Spleen (tissue), 11 donors: ENCODE measurements at regions not wholly inside any gene's neighbourhood (a gene's known extent, or its start where the extent isn't known, plus 50 kb on each side); places are given as distances from the start of the nearest gene placed in this dataset.

Experiments
- DNase-seq: peaks from one replicate; pipeline ENCODE4 v3.0.0-alpha.2; 2020
- H3K27ac ChIP-seq, 8 donors: fragments of 200-600 bp; sonication (generic) in 7 of 8; 1 replicate in 4 of 8; 2 replicates in 4 of 8; pipeline versions ENCODE4 v1.5.0 to v1.8.0; 2016 to 2021; ENCODE audit warnings: inconsistent platforms in 4 of 8, mild to moderate bottlenecking in 4 of 8, moderate library complexity in 1 of 8
- H3K27me3 ChIP-seq, 7 donors: fragments of 200-600 bp; sonication (generic) in 6 of 7; replicated peaks in 1 of 7; 1 replicate in 4 of 7; 2 replicates in 3 of 7; pipeline versions ENCODE4 v1.5.0 to v1.8.0; 2016 to 2021; ENCODE audit warnings: inconsistent platforms in 3 of 7, mild to moderate bottlenecking in 1 of 7
- H3K36me3 ChIP-seq, 6 donors: fragments of 200-600 bp; sonication (generic) in 5 of 6; 1 replicate in 4 of 6; 2 replicates in 2 of 6; pipeline versions ENCODE4 v1.5.0 to v1.8.0; 2016 to 2021; ENCODE audit warnings: inconsistent platforms in 2 of 6
- H3K4me1 ChIP-seq, 6 donors: fragments of 200-600 bp; sonication (generic) in 5 of 6; 1 replicate in 3 of 6; 2 replicates in 3 of 6; pipeline versions ENCODE4 v1.5.0 to v1.8.0; 2016 to 2021; ENCODE audit warnings: inconsistent platforms in 3 of 6
- H3K4me3 ChIP-seq, 8 donors: fragments of 200-600 bp; sonication (generic) in 7 of 8; 1 replicate in 4 of 8; 2 replicates in 4 of 8; pipeline versions ENCODE4 v1.5.0 to v1.8.0; 2016 to 2021; ENCODE audit warnings: inconsistent platforms in 4 of 8, mild to moderate bottlenecking in 4 of 8, moderate library complexity in 2 of 8
- H3K9me3 ChIP-seq, 8 donors: fragments of 200-600 bp; sonication (generic) in 7 of 8; 1 replicate in 4 of 8; 2 replicates in 4 of 8; pipeline versions ENCODE4 v1.5.0 to v1.8.0; 2016 to 2021; ENCODE audit warnings: inconsistent platforms in 4 of 8
- POLR2A ChIP-seq, 3 donors: fragments of 450-650 bp; IDR thresholded peaks; one replicate each; pipeline ENCODE4 v1.5.1; 2017; ENCODE audit warnings: antibody characterized with exemption in 3 of 3, mild to moderate bottlenecking in 1 of 3
- POLR2AphosphoS5 ChIP-seq, 3 donors: sonication (generic); formaldehyde crosslinking; IDR thresholded peaks; one replicate each; pipeline ENCODE4 v1.5.1; 2017; ENCODE audit warnings: antibody characterized with exemption in 3 of 3
- WGBS, 5 donors: extraction: QIAGEN DNeasy Blood & Tissue Kit in 3 of 5; methylation state at CpG; one replicate each; pipeline versions ENCODE4 v1.1.5 to v1.1.7; 2013 to 2018; 5-methylcytosine and 5-hydroxymethylcytosine counted together
- intact Hi-C: fragments of 100-400 bp; cut with DNase I; formaldehyde crosslinking; loops from one replicate; pipeline ENCODE4 v1.15.0; 2023; ENCODE audit warnings: low total_unique reads
- TF ChIP-seq, protein P1 (sequence below), 11 experiments: fragments of 200-600 bp in 7 of 11; fragments of 450-650 bp in 4 of 11; sonication (generic) in 4 of 11; IDR thresholded peaks in 8 of 11; conservative IDR thresholded peaks in 3 of 11; 1 replicate in 7 of 11; 2 replicates in 4 of 11; pipeline versions ENCODE4 v1.4.0 to v1.8.0; 2016 to 2021; ENCODE audit warnings: antibody characterized with exemption in 11 of 11, inconsistent platforms in 4 of 11, mild to moderate bottlenecking in 1 of 11
- donor health status: healthy with polysubstance abuse.
- donor health status: DM: no; HTN: no; CAD: no; lungs with moderate emphysema.
- donor health status: DM: no; HTN: no; CAD: no.
- donor health status: Bipolar disorder and iron deficiency.
- donor health status: healthy.
- donor health status: DM: no; HTN: no; CAD: no.
- donor health status: DM: yes; HTN: yes; CAD: no.

DNA sequence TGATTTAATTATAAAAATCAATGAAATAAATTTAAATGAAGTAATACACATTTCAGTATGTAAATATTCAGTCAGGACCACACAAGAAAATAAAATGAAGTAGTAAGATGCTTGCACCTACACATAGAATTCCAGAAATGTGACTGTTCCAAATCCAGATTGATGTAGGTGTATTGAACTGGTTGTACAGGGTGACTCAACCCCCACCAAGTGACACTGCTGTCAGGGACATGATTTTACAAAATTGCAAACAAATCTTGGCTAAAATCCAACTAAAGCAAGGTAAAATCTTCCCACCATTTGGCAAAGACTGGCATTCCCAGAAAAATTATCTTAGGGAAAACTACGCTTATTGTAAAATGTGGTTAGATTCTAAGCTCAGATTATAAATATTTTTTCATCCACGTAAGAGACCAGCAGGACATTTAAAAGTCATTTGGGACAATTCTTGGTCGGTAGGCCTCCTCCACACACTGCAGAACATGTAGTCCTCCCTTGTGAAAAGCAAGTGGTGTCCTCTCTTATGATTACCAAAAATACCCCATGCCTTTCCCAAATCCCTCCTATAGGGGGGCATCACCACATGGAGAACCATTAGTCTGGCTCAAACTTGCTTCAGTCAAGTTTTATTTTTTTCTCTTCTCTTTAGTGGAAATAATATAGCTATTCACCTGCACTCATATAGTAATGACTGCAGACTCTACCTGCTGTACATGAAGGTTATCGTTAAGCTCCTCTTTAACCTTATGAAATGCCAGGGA lies 287.1 kb upstream of the SMIM30 start:
- intact Hi-C loops = no loop called here
- no peak for DNase-seq
- Histone ChIP-seq H3K27ac (no peak overlapping the region), H3K36me3 (no peaks in the 10 kb centered on the region), H3K4me3 (no peak overlapping the region), H3K9me3 (no peaks in the 10 kb centered on the region), H3K4me1 (no peaks in the 10 kb centered on the region), H3K27me3 (peaks cover 0 to 12% (median 0%) of the 10 kb centered on the region in 7 donors)
- WGBS, 5 donors = 86 to 93% (median 89%) methylated on average over 4 of the region's 4 CpGs
- TF ChIP-seq, protein P1, sequence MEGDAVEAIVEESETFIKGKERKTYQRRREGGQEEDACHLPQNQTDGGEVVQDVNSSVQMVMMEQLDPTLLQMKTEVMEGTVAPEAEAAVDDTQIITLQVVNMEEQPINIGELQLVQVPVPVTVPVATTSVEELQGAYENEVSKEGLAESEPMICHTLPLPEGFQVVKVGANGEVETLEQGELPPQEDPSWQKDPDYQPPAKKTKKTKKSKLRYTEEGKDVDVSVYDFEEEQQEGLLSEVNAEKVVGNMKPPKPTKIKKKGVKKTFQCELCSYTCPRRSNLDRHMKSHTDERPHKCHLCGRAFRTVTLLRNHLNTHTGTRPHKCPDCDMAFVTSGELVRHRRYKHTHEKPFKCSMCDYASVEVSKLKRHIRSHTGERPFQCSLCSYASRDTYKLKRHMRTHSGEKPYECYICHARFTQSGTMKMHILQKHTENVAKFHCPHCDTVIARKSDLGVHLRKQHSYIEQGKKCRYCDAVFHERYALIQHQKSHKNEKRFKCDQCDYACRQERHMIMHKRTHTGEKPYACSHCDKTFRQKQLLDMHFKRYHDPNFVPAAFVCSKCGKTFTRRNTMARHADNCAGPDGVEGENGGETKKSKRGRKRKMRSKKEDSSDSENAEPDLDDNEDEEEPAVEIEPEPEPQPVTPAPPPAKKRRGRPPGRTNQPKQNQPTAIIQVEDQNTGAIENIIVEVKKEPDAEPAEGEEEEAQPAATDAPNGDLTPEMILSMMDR (IDR thresholded peaks at IDR 0.05 in 8 of 11, conservative IDR thresholded peaks at IDR 0.05 in 3 of 11) = no peak
- TF ChIP-seq POLR2A (IDR thresholded peaks at IDR 0.05) = no peak
- TF ChIP-seq POLR2AphosphoS5 (IDR thresholded peaks at IDR 0.05) = no peak

DNA sequence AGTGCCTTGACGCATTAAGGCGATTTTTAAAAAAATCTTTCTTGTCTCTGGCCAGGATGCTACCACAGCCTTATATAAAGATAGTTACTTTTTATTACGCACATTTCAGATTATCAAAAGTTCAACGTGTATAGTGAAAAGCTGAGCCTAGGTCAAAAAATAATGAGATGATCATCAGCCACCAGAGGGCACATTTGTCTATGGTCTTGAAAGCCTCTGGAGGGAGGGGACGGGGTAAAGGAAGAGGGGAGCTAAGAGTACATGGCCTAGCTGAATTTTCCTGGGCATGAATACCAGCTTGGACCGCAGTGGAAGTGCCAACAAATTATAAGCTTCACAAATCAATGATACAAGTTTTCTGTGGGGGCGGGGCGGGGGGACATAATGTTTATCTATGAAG lies 285.9 kb upstream of the SMIM30 start:
- DNase-seq = no peak
- Histone ChIP-seq H3K9me3 (no peaks in the 10 kb centered on the region), H3K27me3 (peaks cover 0 to 12% (median 0%) of the 10 kb centered on the region in 7 donors), H3K36me3 (no peaks in the 10 kb centered on the region), H3K4me3 (no peak overlapping the region), H3K4me1 (no peaks in the 10 kb centered on the region), H3K27ac (no peak overlapping the region)
- WGBS, 5 donors = 52 to 58% (median 53%) methylated on average over 8 of the region's 8 CpGs
- intact Hi-C loops = no loop called here
- TF ChIP-seq, protein P1 (IDR thresholded peaks at IDR 0.05 in 8 of 11, conservative IDR thresholded peaks at IDR 0.05 in 3 of 11) = no peak
- TF ChIP-seq POLR2AphosphoS5 (IDR thresholded peaks at IDR 0.05) (no peak), POLR2A (IDR thresholded peaks at IDR 0.05) (no peak)

DNA sequence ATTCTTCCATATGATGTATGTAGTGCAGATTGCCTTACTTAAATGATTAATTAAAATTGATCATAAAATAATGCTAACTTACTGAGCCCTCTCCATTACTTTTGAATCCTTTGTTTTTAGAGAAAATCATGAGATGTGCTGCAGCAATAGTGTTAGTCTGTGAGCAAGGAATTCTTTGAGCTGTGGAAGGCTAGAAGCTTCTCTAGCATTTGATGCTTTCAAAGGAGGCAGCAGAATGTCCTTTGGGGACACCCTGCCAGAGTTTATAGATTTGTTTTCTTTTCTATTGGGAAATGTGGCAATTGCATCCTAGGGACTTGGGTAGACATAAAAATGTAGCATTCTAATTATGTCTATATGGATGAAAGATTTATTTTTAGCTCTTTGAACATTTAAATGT lies 284.1 kb upstream of the SMIM30 start:
- no peak overlapping the region for H3K4me3 ChIP-seq
- peaks cover 0 to 12% (median 0%) of the 10 kb centered on the region in 7 donors for H3K27me3 ChIP-seq
- intact Hi-C loops = no loop called here
- no peaks in the 10 kb centered on the region for H3K36me3 ChIP-seq
- H3K27ac ChIP-seq = no peak overlapping the region
- DNase-seq = no peak
- H3K9me3 ChIP-seq = no peaks in the 10 kb centered on the region
- no peaks in the 10 kb centered on the region for H3K4me1 ChIP-seq
- TF ChIP-seq, protein P1 (IDR thresholded peaks at IDR 0.05 in 8 of 11, conservative IDR thresholded peaks at IDR 0.05 in 3 of 11) = no peak
- no peak for TF ChIP-seq POLR2AphosphoS5 (IDR thresholded peaks at IDR 0.05)
- TF ChIP-seq POLR2A (IDR thresholded peaks at IDR 0.05) = no peak

DNA sequence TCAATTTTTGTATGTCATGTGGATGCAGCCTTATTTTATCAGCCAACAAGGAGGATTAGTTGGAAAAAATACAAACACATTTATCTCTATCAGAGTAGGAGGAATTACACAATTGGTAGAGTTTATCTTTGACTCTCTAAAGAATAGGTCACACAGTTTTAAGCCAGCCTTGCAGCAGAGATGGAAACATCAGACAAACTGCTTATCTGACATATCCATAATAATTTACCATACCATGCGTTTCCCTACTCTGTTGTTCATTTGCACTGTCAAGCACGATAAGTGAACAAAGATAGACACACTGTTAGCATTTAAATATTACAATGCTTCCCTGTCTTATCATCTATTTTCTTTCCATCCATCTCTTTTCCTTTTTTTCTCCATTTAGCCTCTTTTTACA lies 283.7 kb upstream of the SMIM30 start:
- no peak overlapping the region for H3K27ac ChIP-seq
- no peaks in the 10 kb centered on the region for H3K4me1 ChIP-seq
- no peak for DNase-seq
- no peaks in the 10 kb centered on the region for H3K36me3 ChIP-seq
- 44 to 76% (median 54%) methylated on average over 2 of the region's 2 CpGs for WGBS, 5 donors
- no peaks in the 10 kb centered on the region for H3K9me3 ChIP-seq
- intact Hi-C loops = no loop called here
- no peak overlapping the region for H3K4me3 ChIP-seq
- peaks cover 0 to 12% (median 0%) of the 10 kb centered on the region in 7 donors for H3K27me3 ChIP-seq
- no peak for TF ChIP-seq POLR2A (IDR thresholded peaks at IDR 0.05)
- TF ChIP-seq, protein P1 (IDR thresholded peaks at IDR 0.05 in 8 of 11, conservative IDR thresholded peaks at IDR 0.05 in 3 of 11) = no peak
- TF ChIP-seq POLR2AphosphoS5 (IDR thresholded peaks at IDR 0.05) = no peak
